ENCODE measurements at regions not wholly inside any gene's neighbourhood (a gene's known extent, or its start where the extent isn't known, plus 50 kb on each side); places are given as distances from the start of the nearest gene placed in this dataset.

DNA sequence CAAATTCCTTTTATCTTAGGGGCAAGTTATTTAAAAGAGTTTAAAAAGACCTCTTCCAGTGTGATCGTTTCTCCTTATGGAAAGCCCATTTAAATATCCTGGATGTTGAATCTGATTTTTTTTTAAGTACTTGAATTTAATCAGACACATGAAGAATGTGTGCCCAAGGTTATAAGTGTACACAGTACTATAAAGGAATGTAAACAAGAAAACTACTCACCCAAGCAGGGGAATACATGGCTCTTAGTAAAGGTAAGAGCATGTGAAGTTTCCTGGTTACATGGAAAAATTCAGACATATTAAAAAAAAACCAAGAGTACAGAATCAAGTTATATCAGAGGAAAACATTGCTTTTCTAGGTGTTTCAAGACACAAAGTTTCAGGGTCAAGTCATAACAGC lies 546.9 kb downstream of the MATN1 start:
- no peak overlapping the region for H3K4me3 ChIP-seq (ENCODE audit: low read depth, low read length)
- TF ChIP-seq, protein P1, sequence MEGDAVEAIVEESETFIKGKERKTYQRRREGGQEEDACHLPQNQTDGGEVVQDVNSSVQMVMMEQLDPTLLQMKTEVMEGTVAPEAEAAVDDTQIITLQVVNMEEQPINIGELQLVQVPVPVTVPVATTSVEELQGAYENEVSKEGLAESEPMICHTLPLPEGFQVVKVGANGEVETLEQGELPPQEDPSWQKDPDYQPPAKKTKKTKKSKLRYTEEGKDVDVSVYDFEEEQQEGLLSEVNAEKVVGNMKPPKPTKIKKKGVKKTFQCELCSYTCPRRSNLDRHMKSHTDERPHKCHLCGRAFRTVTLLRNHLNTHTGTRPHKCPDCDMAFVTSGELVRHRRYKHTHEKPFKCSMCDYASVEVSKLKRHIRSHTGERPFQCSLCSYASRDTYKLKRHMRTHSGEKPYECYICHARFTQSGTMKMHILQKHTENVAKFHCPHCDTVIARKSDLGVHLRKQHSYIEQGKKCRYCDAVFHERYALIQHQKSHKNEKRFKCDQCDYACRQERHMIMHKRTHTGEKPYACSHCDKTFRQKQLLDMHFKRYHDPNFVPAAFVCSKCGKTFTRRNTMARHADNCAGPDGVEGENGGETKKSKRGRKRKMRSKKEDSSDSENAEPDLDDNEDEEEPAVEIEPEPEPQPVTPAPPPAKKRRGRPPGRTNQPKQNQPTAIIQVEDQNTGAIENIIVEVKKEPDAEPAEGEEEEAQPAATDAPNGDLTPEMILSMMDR (conservative IDR thresholded peaks at IDR 0.05; ENCODE audit: low read depth, low read length): no peak
- DNase-seq (ENCODE audit: low read depth): no peak

DNA sequence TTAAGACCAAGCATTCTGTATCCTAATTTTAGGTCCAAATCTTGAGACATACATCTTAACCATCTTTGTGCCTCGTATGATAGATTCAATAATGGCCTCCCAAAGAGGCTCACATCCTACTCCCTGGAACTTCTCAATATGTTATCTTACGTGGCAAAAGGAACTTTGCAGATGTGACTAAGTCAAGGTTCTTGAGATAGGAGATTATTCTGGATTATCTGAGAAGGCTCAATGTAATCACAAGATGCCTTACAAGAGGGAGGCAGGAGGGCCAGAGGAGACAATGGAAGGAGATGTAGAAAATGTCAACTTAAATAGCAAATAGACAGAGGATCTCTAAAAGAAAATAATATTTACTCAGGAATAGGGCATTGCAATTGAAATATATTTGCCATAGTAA lies 548.9 kb downstream of the MATN1 start:
- TF ChIP-seq, protein P1 (conservative IDR thresholded peaks at IDR 0.05; ENCODE audit: low read depth, low read length): no peak
- no peak overlapping the region for H3K4me3 ChIP-seq (ENCODE audit: low read depth, low read length)
- DNase-seq (ENCODE audit: low read depth): no peak

DNA sequence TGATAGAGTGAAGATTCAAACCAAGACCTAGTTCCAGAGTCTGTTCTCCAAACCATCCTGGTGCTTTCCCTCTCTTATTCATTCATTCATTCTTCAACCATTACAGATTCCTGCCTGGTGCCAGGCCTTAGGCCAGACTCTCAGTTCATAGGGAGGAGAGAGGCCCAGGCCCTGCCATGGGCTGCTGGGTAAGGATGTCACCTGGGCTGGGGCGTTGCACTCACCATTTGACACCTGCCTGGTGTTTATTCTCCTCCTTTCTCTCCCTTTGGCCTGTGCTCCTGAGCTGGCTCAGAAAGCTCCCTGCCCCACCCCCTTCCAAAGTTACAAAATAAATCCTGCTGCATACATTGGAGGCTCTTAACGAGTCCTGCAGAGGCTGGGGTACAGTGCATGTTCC lies 549.8 kb downstream of the MATN1 start:
- TF ChIP-seq, protein P1 (conservative IDR thresholded peaks at IDR 0.05; ENCODE audit: low read depth, low read length): no peak
- no peak for DNase-seq (ENCODE audit: low read depth)
- no peak overlapping the region for H3K4me3 ChIP-seq (ENCODE audit: low read depth, low read length)

DNA sequence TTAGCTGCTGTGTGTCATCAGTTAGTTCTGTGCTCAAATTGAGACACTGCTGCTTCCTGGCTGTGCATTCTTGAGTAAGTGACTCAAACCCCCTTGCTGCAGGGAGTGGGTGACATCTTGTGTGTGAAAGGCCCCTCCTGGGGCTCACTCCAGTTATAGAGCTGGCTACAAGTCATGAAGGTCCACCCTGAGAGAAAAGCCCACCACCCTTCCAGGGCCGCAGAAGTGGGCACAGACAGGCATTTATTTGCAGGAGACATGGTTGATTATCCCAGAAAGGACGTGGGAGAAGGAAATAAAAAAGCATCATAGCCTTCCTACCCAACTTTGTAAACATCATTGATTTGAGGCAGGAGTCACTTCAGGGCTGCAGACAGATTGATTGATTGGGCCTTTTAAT lies 550.6 kb downstream of the MATN1 start:
- TF ChIP-seq, protein P1 (conservative IDR thresholded peaks at IDR 0.05; ENCODE audit: low read depth, low read length): no peak
- no peak for DNase-seq (ENCODE audit: low read depth)
- H3K4me3 ChIP-seq (ENCODE audit: low read depth, low read length): no peak overlapping the region

DNA sequence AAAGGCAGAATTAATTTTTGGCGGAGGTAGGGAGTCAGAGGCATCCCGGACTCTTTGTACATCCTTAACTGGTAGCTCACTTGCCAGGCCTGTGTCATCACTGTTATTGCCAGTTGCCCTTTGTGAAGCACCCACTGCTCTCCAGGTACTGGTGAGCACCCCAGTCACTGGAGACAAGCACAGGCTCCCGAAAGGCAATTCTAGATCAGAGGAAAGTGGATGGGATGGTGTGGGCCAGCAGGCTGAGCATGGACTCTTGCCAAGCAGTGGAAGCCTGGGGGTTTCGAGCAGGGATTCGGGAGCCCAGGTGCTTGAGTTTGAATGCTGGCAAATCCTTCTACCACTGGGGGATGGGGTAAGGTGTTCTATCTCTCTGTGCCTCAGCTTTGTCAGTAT lies 551.1 kb downstream of the MATN1 start:
- TF ChIP-seq, protein P1 (conservative IDR thresholded peaks at IDR 0.05; ENCODE audit: low read depth, low read length): no peak
- DNase-seq (ENCODE audit: low read depth): no peak
- no peak overlapping the region for H3K4me3 ChIP-seq (ENCODE audit: low read depth, low read length)

DNA sequence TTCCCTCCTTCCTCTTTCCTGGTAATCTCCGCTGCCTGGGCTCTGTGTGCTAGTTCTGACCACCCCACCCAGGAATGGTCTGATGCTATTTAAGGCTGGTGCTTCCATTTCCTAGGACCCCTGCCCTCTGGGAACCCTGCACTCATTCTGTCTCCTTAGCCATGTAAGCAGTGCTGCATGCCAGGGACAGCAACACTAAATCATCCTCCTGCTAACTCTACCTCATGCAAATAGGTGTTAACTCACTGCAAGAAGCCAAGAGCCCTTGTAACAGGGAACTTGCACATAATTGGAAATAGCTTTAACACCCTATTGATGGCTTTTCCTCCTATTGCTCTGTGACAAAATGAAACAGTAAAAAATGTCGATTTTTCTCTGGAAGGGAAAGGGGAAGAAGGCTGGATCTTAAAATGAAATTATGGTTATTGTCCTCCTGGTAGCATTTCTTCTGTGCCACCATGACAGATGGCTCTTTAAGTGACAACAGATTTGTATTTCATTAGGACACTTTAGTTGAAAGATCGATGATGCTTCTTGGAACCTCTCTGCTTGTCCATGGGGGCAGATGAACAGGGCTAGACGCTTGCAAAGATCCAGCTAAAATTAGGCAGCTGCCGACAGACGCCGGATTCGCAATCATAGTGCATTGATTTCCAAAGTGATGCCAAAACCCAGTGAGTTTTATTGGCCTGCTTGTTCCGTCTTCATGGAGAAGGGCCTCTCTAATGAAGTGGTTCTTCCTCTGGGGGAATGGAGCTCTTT lies 551.7 kb downstream of the MATN1 start:
- no peak overlapping the region for H3K4me3 ChIP-seq (ENCODE audit: low read depth, low read length)
- DNase-seq (ENCODE audit: low read depth): no peak
- TF ChIP-seq, protein P1 (conservative IDR thresholded peaks at IDR 0.05; ENCODE audit: low read depth, low read length): no peak

DNA sequence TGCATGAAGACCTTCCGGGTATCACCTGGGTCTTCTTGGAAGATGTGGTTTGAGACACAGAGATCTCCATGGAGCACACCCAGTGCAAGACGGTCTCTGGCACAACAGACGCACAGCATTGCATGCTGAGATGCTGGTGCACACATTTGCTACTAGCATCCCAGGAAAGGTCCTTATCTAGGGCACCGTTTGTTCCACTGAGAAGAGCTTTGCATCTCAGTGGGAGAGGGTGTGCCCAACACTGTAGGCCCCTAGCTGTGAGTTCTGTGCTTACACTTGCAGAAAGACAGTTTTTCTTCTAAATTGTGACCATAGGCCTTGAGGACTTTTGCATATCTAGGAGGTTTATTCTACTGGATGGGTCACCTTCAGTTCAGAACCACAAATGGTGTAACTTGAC lies 554.1 kb downstream of the MATN1 start:
- DNase-seq (ENCODE audit: low read depth): no peak
- H3K4me3 ChIP-seq (ENCODE audit: low read depth, low read length): no peak overlapping the region
- TF ChIP-seq, protein P1 (conservative IDR thresholded peaks at IDR 0.05; ENCODE audit: low read depth, low read length): no peak

All from epithelial cell of proximal tubule (primary cell).